ENCODE measurements at regions not wholly inside any gene's neighbourhood (a gene's known extent, or its start where the extent isn't known, plus 50 kb on each side); places are given as distances from the start of the nearest gene placed in this dataset.

DNA sequence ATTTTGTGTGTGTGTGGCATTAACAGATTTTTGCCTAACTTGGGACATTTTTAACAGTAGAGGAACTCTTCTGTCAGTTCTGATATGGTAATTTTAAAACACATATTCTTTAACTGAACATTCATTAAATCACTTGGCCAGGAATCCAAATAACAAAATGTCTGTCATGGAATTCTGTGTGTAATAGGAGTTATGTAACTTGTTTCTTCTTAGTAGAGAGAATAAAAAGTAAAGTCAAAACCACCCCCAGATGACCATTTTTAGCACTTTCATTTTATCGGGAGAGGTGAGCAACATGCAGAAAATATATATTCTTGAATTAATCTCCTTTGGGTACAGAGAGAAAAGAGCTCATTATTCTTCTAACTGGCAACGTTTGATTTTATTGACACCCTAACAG lies 1740.3 kb downstream of the STIM2 start:
- DNase-seq (ENCODE audit: extremely low spot score, unreplicated experiment), result no peak
- no peak overlapping the region for H3K27ac Mint-ChIP-seq (ENCODE audit: unreplicated experiment)
- no peak overlapping the region for H3K4me3 Mint-ChIP-seq (ENCODE audit: unreplicated experiment)
- no peaks in the 10 kb centered on the region for H3K36me3 Mint-ChIP-seq (ENCODE audit: unreplicated experiment)
- no peaks in the 10 kb centered on the region for H3K27me3 Mint-ChIP-seq (ENCODE audit: unreplicated experiment)
- H3K9me3 Mint-ChIP-seq (ENCODE audit: unreplicated experiment), result peaks cover 7% of the 10 kb centered on the region
- TF ChIP-seq, protein P1, sequence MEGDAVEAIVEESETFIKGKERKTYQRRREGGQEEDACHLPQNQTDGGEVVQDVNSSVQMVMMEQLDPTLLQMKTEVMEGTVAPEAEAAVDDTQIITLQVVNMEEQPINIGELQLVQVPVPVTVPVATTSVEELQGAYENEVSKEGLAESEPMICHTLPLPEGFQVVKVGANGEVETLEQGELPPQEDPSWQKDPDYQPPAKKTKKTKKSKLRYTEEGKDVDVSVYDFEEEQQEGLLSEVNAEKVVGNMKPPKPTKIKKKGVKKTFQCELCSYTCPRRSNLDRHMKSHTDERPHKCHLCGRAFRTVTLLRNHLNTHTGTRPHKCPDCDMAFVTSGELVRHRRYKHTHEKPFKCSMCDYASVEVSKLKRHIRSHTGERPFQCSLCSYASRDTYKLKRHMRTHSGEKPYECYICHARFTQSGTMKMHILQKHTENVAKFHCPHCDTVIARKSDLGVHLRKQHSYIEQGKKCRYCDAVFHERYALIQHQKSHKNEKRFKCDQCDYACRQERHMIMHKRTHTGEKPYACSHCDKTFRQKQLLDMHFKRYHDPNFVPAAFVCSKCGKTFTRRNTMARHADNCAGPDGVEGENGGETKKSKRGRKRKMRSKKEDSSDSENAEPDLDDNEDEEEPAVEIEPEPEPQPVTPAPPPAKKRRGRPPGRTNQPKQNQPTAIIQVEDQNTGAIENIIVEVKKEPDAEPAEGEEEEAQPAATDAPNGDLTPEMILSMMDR (IDR thresholded peaks at IDR 0.05), result no peak
- H3K4me1 Mint-ChIP-seq (ENCODE audit: unreplicated experiment), result no peaks in the 10 kb centered on the region

DNA sequence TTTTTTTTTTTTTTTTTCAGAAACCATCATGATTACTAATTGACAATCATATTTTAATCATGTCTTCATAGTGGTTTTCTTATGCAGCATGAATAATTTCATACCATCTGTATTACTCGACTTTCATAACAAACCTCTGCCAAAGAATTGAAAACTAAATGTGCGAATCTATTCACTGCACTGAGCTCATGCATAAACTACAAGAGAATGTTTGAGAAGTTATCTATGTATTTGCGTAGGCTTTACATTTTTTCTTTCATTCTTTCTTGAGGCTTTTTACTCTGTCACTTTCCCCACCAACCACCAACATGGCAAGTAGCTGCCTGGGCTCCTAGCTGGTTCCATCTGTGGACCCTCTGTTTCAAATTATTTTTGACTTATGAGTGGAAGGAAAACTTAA lies 1761.0 kb downstream of the STIM2 start:
- TF ChIP-seq, protein P1 (IDR thresholded peaks at IDR 0.05), result no peak
- DNase-seq (ENCODE audit: extremely low spot score, unreplicated experiment), result no peak
- H3K9me3 Mint-ChIP-seq (ENCODE audit: unreplicated experiment), result peaks cover 6% of the 10 kb centered on the region

DNA sequence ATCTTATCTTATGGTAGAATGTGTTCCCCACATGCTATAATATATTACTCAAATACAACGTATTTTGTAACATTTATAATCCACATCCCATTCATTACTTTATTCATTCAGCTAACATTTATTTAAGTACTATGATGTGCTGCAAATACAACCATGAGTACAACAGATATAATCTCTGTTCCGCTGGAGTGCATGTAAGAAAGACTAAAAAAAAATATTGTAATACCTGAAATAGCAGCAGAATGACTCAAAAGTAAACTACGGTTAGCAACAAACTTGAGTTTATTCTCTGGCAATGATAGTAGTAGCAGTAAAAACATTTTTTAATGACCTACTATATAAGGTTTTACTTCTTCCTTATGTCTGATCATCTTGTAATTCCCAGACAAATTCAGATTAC lies 1776.3 kb downstream of the STIM2 start:
- no peak overlapping the region for H3K27ac Mint-ChIP-seq (ENCODE audit: unreplicated experiment)
- no peak overlapping the region for H3K4me3 Mint-ChIP-seq (ENCODE audit: unreplicated experiment)
- H3K36me3 Mint-ChIP-seq (ENCODE audit: unreplicated experiment), result no peaks in the 10 kb centered on the region
- H3K27me3 Mint-ChIP-seq (ENCODE audit: unreplicated experiment), result no peaks in the 10 kb centered on the region
- peaks cover 11% of the 10 kb centered on the region for H3K9me3 Mint-ChIP-seq (ENCODE audit: unreplicated experiment)
- TF ChIP-seq, protein P1 (IDR thresholded peaks at IDR 0.05), result no peak
- DNase-seq (ENCODE audit: extremely low spot score, unreplicated experiment), result no peak
- H3K4me1 Mint-ChIP-seq (ENCODE audit: unreplicated experiment), result no peaks in the 10 kb centered on the region

More for the DNA sequence above, 1761.0 kb downstream of the STIM2 start:
- H3K4me1 Mint-ChIP-seq (ENCODE audit: unreplicated experiment), result no peaks in the 10 kb centered on the region
- no peak overlapping the region for H3K4me3 Mint-ChIP-seq (ENCODE audit: unreplicated experiment)
- H3K27ac Mint-ChIP-seq (ENCODE audit: unreplicated experiment), result no peak overlapping the region
- H3K27me3 Mint-ChIP-seq (ENCODE audit: unreplicated experiment), result no peaks in the 10 kb centered on the region
- no peaks in the 10 kb centered on the region for H3K36me3 Mint-ChIP-seq (ENCODE audit: unreplicated experiment)

DNA sequence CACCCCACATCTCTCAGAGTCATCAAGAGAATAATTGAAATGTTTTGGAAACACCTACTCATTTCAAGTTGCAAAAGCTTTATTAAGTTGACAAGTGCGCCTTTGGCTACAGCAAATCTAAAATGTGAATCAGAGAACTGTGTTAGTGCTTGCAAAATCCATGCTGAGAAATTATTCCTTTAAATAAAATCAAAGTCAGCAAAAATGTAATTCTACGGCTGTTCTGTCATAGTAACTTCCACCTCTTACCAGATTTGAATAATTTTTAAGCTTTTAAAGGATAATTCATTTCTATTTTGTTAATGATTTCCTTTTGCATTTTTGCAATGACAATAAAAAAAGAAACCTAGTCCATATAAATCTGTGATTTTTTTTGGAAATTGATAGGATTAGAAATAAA lies 1779.1 kb downstream of the STIM2 start:
- H3K36me3 Mint-ChIP-seq (ENCODE audit: unreplicated experiment), result no peaks in the 10 kb centered on the region
- H3K27ac Mint-ChIP-seq (ENCODE audit: unreplicated experiment), result no peak overlapping the region
- no peaks in the 10 kb centered on the region for H3K27me3 Mint-ChIP-seq (ENCODE audit: unreplicated experiment)
- DNase-seq (ENCODE audit: extremely low spot score, unreplicated experiment), result no peak
- TF ChIP-seq, protein P1 (IDR thresholded peaks at IDR 0.05), result no peak
- no peak overlapping the region for H3K4me3 Mint-ChIP-seq (ENCODE audit: unreplicated experiment)
- no peaks in the 10 kb centered on the region for H3K9me3 Mint-ChIP-seq (ENCODE audit: unreplicated experiment)
- no peaks in the 10 kb centered on the region for H3K4me1 Mint-ChIP-seq (ENCODE audit: unreplicated experiment)

DNA sequence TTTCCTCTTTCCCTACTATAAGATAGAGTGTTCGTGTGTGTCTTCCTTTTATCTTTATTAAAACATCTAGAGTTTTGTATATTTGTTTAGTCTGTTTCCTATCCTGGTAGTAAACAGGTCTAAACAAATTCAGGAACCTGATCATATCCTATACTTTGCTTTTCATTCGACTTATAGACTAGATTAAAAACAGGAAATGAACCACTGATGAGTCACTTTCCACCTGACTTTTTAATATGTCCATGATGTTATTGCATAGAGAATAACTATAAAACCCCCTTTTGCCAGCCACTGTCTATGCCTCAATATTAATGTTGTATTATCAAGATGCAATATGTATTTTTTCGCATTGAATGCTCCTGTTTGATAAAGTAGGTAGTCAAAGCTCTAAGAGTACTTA lies 1794.0 kb downstream of the STIM2 start:
- Mint-ChIP-seq H3K4me3 (ENCODE audit: unreplicated experiment) (no peak overlapping the region), H3K27me3 (ENCODE audit: unreplicated experiment) (no peaks in the 10 kb centered on the region), H3K4me1 (ENCODE audit: unreplicated experiment) (no peaks in the 10 kb centered on the region), H3K27ac (ENCODE audit: unreplicated experiment) (no peak overlapping the region), H3K36me3 (ENCODE audit: unreplicated experiment) (no peaks in the 10 kb centered on the region), H3K9me3 (ENCODE audit: unreplicated experiment) (no peaks in the 10 kb centered on the region)
- TF ChIP-seq, protein P1 (IDR thresholded peaks at IDR 0.05), result no peak
- no peak for DNase-seq (ENCODE audit: extremely low spot score, unreplicated experiment)

All from osteocyte (in vitro differentiated cells).